Panc1 (cell line): ENCODE measurements at regions not wholly inside any gene's neighbourhood (a gene's known extent, or its start where the extent isn't known, plus 50 kb on each side); places are given as distances from the start of the nearest gene placed in this dataset.

Source experiments
- ATAC-seq: fragments of 200-7000 bp; cut with Tn5 transposase; 2 replicates; pipeline ENCODE4 v1.9.1; 2020; ENCODE audit warnings: mild to moderate bottlenecking, moderate library complexity
- BruUV-seq: library from RNA; stranded (reverse); fragments of 400-500 nt; replicated peaks from 2 replicates; lab custom pipeline; 2021; lab: Mats Ljungman, UMichigan
- CTCF ChIA-PET: fragments of 300-600 bp; sonication (Branson Sonifier 250); formaldehyde crosslinking; loops from one replicate; lab custom pipeline; 2022; ENCODE audit warnings: antibody characterized with exemption; lab: Charles Lee
- POLR2A ChIA-PET: fragments of 300-600 bp; sonication (Branson Sonifier 250); formaldehyde crosslinking; loops from one replicate; lab custom pipeline; 2022; ENCODE audit warnings: antibody characterized with exemption; lab: Charles Lee
- DNase-seq: peaks from one replicate; pipeline ENCODE4 v3.0.0-alpha.2; 2010; ENCODE audit warnings: low read depth, low spot score
- H3K27ac ChIP-seq: 2 replicates; pipeline ENCODE4 v1.5.1; 2011; ENCODE audit warnings: mild to moderate bottlenecking, low read length, inconsistent platforms
- H3K27me3 ChIP-seq: fragments of 200-500 bp; sonication (Bioruptor generic); 2 replicates; pipeline ENCODE4 v1.6.0; 2014; ENCODE audit warnings: low read length, inconsistent platforms; ENCODE audit not compliant: control insufficient read depth, insufficient read depth
- H3K36me3 ChIP-seq: fragments of 200-500 bp; sonication (Bioruptor generic); 2 replicates; pipeline ENCODE4 v1.5.1; 2014; ENCODE audit warnings: inconsistent platforms, mild to moderate bottlenecking, low read length, moderate library complexity; ENCODE audit not compliant: control insufficient read depth, insufficient read depth
- H3K4me1 ChIP-seq: 2 replicates; pipeline ENCODE4 v1.5.1; 2011; ENCODE audit warnings: inconsistent platforms, mild to moderate bottlenecking, low read length, moderate library complexity; ENCODE audit not compliant: control insufficient read depth, insufficient read depth
- H3K4me3 ChIP-seq, 2 experiments: 2 replicates each; pipeline ENCODE4 v1.5.1; 2011 to 2012; ENCODE audit warnings: low read depth in 2 of 2, low read length in 2 of 2, mild to moderate bottlenecking in 2 of 2, inconsistent platforms in 1 of 2, moderate library complexity in 1 of 2
- H3K9me3 ChIP-seq: fragments of 200-500 bp; sonication (Bioruptor generic); 2 replicates; pipeline ENCODE4 v1.5.1; 2014; ENCODE audit warnings: low read depth, mild to moderate bottlenecking, inconsistent platforms, low read length, moderate library complexity; ENCODE audit not compliant: control insufficient read depth, insufficient read depth
- CTCF ChIP-seq: fragments of 450-650 bp; IDR thresholded peaks from 2 replicates; pipeline ENCODE4 v1.5.1; 2017; ENCODE audit warnings: mild to moderate bottlenecking
- POLR2AphosphoS5 ChIP-seq: IDR thresholded peaks from 2 replicates; pipeline ENCODE4 v1.6.1; 2012; ENCODE audit warnings: mild to moderate bottlenecking, low read depth, low read length, moderate library complexity
- SIN3A ChIP-seq: IDR thresholded peaks from 2 replicates; pipeline ENCODE4 v1.6.1; 2012; ENCODE audit warnings: low read depth, mild to moderate bottlenecking, low read length, moderate library complexity, borderline replicate concordance; ENCODE audit not compliant: insufficient read depth
- TCF7L2 ChIP-seq: IDR thresholded peaks from 2 replicates; pipeline ENCODE4 v1.6.1; 2011; ENCODE audit warnings: mild to moderate bottlenecking, low read depth, low read length, inconsistent platforms
- in situ Hi-C: cut with HindIII; loops from 2 replicates; pipeline ENCODE4 v1.10.0; 2016; ENCODE audit warnings: low sequenced_read_pairs, low pct_unique_long_range_greater_than_20kb
- intact Hi-C: fragments of 100-400 bp; cut with micrococcal nuclease; formaldehyde crosslinking; loops from one replicate; pipeline ENCODE4 v1.10.0; 2022; ENCODE audit not compliant: unreplicated experiment
- TF ChIP-seq, protein P1 (sequence below), 2 experiments: IDR thresholded peaks; 2 replicates each; pipeline ENCODE4 v1.6.1; 2011 to 2012; ENCODE audit warnings: low read depth in 2 of 2, control low read depth in 1 of 2, low read length in 1 of 2, mild to moderate bottlenecking in 1 of 2, moderate library complexity in 1 of 2; ENCODE audit not compliant: insufficient read depth in 1 of 2

- Histone ChIP-seq H3K4me1 (no peaks in the 10 kb centered on the region), H3K27me3 (no peaks in the 10 kb centered on the region), H3K9me3 (no peaks in the 10 kb centered on the region), H3K4me3 (no peak overlapping the region), H3K27ac (no peak overlapping the region), H3K36me3 (no peaks in the 10 kb centered on the region)
- intact Hi-C loops (no loop called here), in situ Hi-C loops (no loop called here)
- ChIA-PET CTCF (no interaction called here), POLR2A (no interaction called here)
- TF ChIP-seq, protein P1, sequence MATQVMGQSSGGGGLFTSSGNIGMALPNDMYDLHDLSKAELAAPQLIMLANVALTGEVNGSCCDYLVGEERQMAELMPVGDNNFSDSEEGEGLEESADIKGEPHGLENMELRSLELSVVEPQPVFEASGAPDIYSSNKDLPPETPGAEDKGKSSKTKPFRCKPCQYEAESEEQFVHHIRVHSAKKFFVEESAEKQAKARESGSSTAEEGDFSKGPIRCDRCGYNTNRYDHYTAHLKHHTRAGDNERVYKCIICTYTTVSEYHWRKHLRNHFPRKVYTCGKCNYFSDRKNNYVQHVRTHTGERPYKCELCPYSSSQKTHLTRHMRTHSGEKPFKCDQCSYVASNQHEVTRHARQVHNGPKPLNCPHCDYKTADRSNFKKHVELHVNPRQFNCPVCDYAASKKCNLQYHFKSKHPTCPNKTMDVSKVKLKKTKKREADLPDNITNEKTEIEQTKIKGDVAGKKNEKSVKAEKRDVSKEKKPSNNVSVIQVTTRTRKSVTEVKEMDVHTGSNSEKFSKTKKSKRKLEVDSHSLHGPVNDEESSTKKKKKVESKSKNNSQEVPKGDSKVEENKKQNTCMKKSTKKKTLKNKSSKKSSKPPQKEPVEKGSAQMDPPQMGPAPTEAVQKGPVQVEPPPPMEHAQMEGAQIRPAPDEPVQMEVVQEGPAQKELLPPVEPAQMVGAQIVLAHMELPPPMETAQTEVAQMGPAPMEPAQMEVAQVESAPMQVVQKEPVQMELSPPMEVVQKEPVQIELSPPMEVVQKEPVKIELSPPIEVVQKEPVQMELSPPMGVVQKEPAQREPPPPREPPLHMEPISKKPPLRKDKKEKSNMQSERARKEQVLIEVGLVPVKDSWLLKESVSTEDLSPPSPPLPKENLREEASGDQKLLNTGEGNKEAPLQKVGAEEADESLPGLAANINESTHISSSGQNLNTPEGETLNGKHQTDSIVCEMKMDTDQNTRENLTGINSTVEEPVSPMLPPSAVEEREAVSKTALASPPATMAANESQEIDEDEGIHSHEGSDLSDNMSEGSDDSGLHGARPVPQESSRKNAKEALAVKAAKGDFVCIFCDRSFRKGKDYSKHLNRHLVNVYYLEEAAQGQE (IDR thresholded peaks at IDR 0.05; ENCODE audit: insufficient read depth in 1 of 2, low read depth in 2 of 2, low read length in 1 of 2): no peak
- TF ChIP-seq POLR2AphosphoS5: no peak
- BruUV-seq: no TSS peak
- DNase-seq (no peak), ATAC-seq (no peak; the same call in 1 of the 2 replicates)
Observed at GRCh38 chr15:63439536-63440264, 58.1 kb upstream of the CA12 start.

DNA sequence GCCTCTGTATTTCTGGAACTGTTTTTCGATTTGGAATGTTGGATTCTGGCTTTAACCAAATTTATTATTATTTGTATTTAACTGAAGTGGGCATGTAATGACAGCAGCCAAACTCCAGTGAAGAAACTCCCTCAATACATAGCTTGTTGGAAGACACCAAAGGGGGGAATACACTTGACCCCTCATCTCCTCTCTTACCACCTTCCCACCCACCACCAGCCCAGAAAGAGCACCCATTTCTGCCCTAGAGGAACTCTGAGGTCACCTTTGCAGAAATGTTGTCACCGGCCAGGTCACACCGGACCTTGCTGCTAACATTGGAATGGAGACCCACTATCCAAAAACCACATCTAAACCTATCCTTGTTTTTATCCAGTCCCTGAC is 58.6 kb upstream of the CA12 start:
- Histone ChIP-seq H3K9me3 (no peaks in the 10 kb centered on the region), H3K27ac (no peak overlapping the region), H3K4me1 (no peaks in the 10 kb centered on the region), H3K4me3 (no peak overlapping the region), H3K36me3 (no peaks in the 10 kb centered on the region), H3K27me3 (no peaks in the 10 kb centered on the region)
- TF ChIP-seq POLR2AphosphoS5: no peak
- TF ChIP-seq, protein P1 (IDR thresholded peaks at IDR 0.05; ENCODE audit: insufficient read depth in 1 of 2, low read depth in 2 of 2, low read length in 1 of 2): no peak
- no peak for TF ChIP-seq TCF7L2
- no peak for TF ChIP-seq SIN3A
- no peak for TF ChIP-seq CTCF
- no TSS peak for BruUV-seq
- DNase-seq (no peak), ATAC-seq (no peak)
- in situ Hi-C loops (no loop called here), intact Hi-C loops (no loop called here)
- ChIA-PET POLR2A (no interaction called here), CTCF (no interaction called here)
